GM13977 (cell line): ENCODE measurements at regions not wholly inside any gene's neighbourhood (a gene's known extent, or its start where the extent isn't known, plus 50 kb on each side); places are given as distances from the start of the nearest gene placed in this dataset.

Experiments
- DNase-seq: peaks from one replicate; pipeline ENCODE4 v3.0.0; 2012; ENCODE audit warnings: low spot score
- CTCF ChIP-seq: IDR thresholded peaks from 2 replicates; pipeline ENCODE4 v1.5.1; 2012; ENCODE audit warnings: mild to moderate bottlenecking, control low read depth; ENCODE audit not compliant: insufficient read depth; ENCODE audit errors: extremely low read depth, missing control alignments
- in situ Hi-C: fragments of 300-500 bp; cut with MboI; formaldehyde crosslinking; loops from one replicate; pipeline ENCODE4 v1.12.0; 2022; ENCODE audit warnings: low sequenced_read_pairs, low pct_unique_long_range_greater_than_20kb, mixed read lengths, inconsistent platforms; ENCODE audit not compliant: unreplicated experiment

DNA sequence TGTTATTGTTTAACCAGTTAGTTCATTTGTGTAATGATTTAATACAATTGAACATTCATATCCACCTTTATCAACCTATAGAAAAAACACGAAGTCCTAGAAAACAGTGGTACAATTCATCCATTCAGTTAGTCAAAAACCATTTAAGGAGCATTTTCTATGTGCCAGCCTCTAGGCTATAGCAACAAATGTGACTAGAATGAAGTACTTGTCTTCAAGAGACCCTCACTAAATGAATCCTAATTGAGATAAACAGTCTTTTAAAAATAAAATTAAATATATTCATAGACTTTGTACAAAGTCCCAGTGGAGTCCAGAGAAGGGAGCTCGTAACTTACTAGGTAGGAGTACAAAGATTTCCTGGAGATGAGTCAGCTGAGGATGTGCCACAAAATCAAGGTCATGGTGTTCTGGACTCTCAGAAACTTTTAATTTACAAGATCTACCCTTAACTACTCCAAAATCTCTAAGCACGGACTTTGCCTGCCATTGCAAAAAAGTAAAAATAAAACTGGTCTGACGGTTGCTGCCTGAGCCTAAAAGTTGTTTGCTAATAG lies 430.7 kb upstream of the DCN start:
- no peak for TF ChIP-seq CTCF
- in situ Hi-C loops: loop anchor here (25.0 kb wide), 1 partner anchor 101 kb away; no protein-coding TSS in a partner anchor
- no peak for DNase-seq

DNA sequence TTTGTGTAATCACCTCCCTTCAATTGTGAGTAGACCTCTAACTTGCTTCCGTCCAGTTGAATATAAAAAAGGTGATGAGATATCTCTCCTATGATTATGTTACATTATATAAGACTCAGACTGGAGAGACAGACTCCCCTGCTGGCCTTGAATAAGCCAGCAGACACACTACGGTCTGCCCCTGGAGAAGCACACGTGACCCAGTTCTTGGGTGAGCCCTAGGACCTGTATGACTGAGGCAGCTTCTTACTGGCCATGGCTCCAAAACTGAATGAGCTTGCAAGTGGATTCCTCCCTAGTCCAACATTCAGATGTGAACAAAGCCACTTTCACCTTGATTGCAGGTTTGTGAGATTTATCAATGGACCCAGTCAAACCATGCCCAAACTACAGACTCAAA lies 427.9 kb upstream of the DCN start:
- TF ChIP-seq CTCF: no peak
- no peak for DNase-seq
- in situ Hi-C loops: loop anchor here (25.0 kb wide), 1 partner anchor 98 kb away; no protein-coding TSS in a partner anchor

DNA sequence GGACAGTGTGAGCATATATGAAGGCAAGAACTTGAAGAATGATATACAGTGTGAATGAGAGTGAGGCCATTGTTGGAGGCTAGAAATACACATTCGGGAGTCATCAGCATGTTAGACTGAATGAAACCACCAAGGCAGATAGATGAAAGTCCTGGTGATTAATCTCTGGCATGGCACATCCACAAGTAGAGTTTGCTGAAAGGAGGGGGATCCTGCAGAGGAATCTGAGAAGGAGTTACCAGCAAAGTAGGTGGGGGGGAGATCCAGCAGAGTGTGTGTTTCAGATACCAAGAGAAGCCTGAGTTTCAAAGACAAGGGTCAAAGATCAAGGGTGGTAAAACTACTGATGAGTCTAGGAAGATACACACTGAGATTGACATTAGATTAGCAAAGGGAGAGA lies 426.7 kb upstream of the DCN start:
- in situ Hi-C loops: loop anchor here (25.0 kb wide), 1 partner anchor 97 kb away; no protein-coding TSS in a partner anchor
- no peak for DNase-seq
- TF ChIP-seq CTCF: no peak

GRCh38 chr12:91608542-91608941 lies 425.9 kb upstream of the DCN start:
- in situ Hi-C loops: loop anchor here (25.0 kb wide), 1 partner anchor 96 kb away; no protein-coding TSS in a partner anchor
- no peak for DNase-seq
- TF ChIP-seq CTCF: no peak

GRCh38 chr12:91606662-91607377 lies 424.2 kb upstream of the DCN start:
- TF ChIP-seq CTCF: no peak
- no peak for DNase-seq
- in situ Hi-C loops: loop anchor here (25.0 kb wide), 1 partner anchor 95 kb away; no protein-coding TSS in a partner anchor

- no peak for DNase-seq
- in situ Hi-C loops: loop anchor here (25.0 kb wide), 1 partner anchor 93 kb away; no protein-coding TSS in a partner anchor
- TF ChIP-seq CTCF: no peak
Observed at GRCh38 chr12:91604897-91605296, 422.3 kb upstream of the DCN start.
